Skeletal muscle satellite cell (primary cell): ENCODE measurements at regions not wholly inside any gene's neighbourhood (a gene's known extent, or its start where the extent isn't known, plus 50 kb on each side); places are given as distances from the start of the nearest gene placed in this dataset.

Source experiments
- H3K27me3 ChIP-seq: 2 replicates; pipeline ENCODE4 v1.7.0; 2013; ENCODE audit warnings: low read length; ENCODE audit not compliant: control insufficient read depth, insufficient read depth
- H3K36me3 ChIP-seq: 2 replicates; pipeline ENCODE4 v1.7.0; 2013; ENCODE audit warnings: mild to moderate bottlenecking, control low read depth, low read length; ENCODE audit not compliant: insufficient read depth
- H3K4me1 ChIP-seq: 2 replicates; pipeline ENCODE4 v1.7.0; 2013; ENCODE audit warnings: low read length; ENCODE audit not compliant: control insufficient read depth, insufficient read depth
- H3K4me2 ChIP-seq: 2 replicates; pipeline ENCODE4 v1.7.0; 2013; ENCODE audit warnings: mild to moderate bottlenecking, low read length
- H3K4me3 ChIP-seq: 2 replicates; pipeline ENCODE4 v1.7.0; 2013; ENCODE audit warnings: low read length
- H3K9ac ChIP-seq: 2 replicates; pipeline ENCODE4 v1.7.0; 2013; ENCODE audit warnings: mild to moderate bottlenecking, low read depth, low read length, moderate library complexity
- H3K9me3 ChIP-seq: replicated peaks from 2 replicates; pipeline ENCODE4 v1.7.0; 2013; ENCODE audit warnings: mild to moderate bottlenecking, control low read depth, low read length

DNA sequence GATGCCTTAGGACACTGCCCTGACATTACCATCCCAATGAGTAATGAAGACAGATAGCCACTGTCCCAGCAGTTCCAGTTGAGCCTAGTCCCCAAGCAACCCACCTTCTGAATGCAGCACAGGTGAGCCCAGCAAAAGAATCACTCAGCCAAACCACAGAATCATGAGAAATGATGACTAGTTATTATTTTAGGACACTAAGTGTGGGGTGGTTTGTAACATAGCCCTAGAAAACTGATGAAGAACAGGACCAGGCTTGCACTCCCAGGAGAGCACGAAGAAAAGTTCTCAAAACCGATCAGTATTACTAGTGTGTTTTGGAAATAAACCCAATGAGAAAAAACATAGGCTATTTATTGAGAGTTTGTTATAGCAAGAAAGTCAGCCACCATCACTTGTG, 129.6 kb upstream of the CNTN6 start:
- H3K9ac ChIP-seq = no peak overlapping the region
- H3K4me3 ChIP-seq = no peak overlapping the region
- no peaks in the 10 kb centered on the region for H3K4me1 ChIP-seq
- no peak overlapping the region for H3K4me2 ChIP-seq
- no peaks in the 10 kb centered on the region for H3K36me3 ChIP-seq
- H3K27me3 ChIP-seq = no peaks in the 10 kb centered on the region
- H3K9me3 ChIP-seq = peaks cover 3% of the 10 kb centered on the region

DNA sequence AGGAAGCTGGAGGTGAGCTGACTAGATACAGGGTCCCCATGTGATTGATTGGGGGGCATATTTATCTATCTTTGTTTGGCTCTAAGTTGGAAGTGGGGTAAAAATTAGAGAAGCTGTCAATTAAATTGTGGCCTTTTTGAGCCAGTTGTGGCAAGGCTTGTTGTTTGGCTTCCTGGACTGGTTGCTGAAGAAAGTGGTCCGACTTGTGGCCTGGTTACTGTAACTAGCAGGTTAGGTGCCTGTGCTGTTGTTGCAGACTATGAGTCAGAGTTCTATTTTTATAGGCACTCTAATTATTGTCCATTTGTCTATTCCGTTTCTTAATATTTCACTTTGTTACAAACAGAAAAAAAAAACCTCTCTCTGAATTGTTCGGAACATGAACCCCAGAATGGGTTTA, 129.1 kb upstream of the CNTN6 start:
- H3K4me2 ChIP-seq = no peak overlapping the region
- no peaks in the 10 kb centered on the region for H3K4me1 ChIP-seq
- no peak overlapping the region for H3K4me3 ChIP-seq
- no peaks in the 10 kb centered on the region for H3K36me3 ChIP-seq
- peaks cover 5% of the 10 kb centered on the region for H3K9me3 ChIP-seq
- H3K9ac ChIP-seq = no peak overlapping the region
- H3K27me3 ChIP-seq = no peaks in the 10 kb centered on the region

DNA sequence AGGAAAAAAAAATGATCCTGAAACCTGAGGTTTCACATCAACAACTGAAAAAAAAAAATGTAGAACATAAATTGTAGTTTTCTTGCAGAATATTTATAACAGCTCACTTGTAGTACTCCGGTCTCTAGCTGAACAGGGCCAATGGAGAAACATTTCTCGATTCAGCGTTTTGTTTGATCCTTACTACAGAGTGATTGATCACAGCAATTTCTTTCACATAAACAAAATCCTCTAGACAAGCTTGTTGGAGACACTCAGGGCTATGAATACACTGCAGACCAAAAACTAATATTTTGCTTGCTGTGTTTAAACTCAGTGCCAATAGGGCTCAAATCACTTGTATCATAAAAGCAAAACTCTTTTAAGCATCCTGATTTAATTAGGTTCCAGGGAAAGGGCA, 127.0 kb upstream of the CNTN6 start:
- Histone ChIP-seq H3K27me3 (no peaks in the 10 kb centered on the region), H3K9me3 (peaks cover 5% of the 10 kb centered on the region), H3K4me3 (no peak overlapping the region), H3K4me1 (no peaks in the 10 kb centered on the region), H3K9ac (no peak overlapping the region), H3K36me3 (no peaks in the 10 kb centered on the region), H3K4me2 (no peak overlapping the region)

DNA sequence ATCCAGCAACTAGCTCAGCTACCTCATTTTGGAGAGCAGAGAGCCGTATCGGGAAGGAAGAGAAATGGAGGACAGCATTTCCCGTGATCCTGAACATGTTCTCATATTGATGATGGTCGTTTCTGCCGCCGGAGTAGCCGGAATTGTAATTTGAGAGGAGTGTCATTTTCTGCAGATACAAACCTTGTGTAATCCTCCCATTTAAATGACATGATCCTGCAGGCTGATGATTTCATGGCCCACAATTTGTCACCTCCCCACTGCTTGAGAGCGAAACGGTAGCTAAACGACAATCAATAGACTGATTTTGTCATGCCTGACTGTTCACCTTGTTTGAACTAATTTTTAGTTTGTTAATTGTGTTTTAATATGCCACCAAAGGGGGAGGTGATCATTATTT, 126.5 kb upstream of the CNTN6 start:
- no peaks in the 10 kb centered on the region for H3K36me3 ChIP-seq
- H3K9ac ChIP-seq = no peak overlapping the region
- no peak overlapping the region for H3K4me2 ChIP-seq
- no peaks in the 10 kb centered on the region for H3K27me3 ChIP-seq
- peaks cover 5% of the 10 kb centered on the region for H3K9me3 ChIP-seq
- H3K4me1 ChIP-seq = no peaks in the 10 kb centered on the region
- H3K4me3 ChIP-seq = no peak overlapping the region

DNA sequence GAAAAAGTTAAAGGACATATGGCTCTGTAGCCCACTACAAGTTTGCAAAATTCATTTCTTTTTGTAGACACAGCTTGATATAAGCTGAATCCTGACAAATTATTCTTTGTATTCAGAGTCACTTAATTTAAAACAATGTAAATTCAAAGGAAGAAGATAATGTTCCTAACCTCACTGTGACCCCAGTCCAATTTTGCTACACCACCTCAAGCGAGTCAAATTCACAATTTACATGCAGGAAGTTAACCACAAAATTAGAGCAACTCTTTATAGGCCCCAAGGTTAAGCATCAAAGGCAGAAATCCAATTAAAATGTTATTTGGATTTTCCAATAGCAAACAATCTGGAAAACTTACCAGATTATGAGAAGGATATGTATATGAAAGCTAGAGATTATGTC, 119.5 kb upstream of the CNTN6 start:
- H3K4me3 ChIP-seq = no peak overlapping the region
- H3K27me3 ChIP-seq = no peaks in the 10 kb centered on the region
- no peaks in the 10 kb centered on the region for H3K4me1 ChIP-seq
- H3K9ac ChIP-seq = no peak overlapping the region
- H3K9me3 ChIP-seq = peaks cover under 1% of the 10 kb centered on the region
- H3K36me3 ChIP-seq = no peaks in the 10 kb centered on the region
- no peak overlapping the region for H3K4me2 ChIP-seq

DNA sequence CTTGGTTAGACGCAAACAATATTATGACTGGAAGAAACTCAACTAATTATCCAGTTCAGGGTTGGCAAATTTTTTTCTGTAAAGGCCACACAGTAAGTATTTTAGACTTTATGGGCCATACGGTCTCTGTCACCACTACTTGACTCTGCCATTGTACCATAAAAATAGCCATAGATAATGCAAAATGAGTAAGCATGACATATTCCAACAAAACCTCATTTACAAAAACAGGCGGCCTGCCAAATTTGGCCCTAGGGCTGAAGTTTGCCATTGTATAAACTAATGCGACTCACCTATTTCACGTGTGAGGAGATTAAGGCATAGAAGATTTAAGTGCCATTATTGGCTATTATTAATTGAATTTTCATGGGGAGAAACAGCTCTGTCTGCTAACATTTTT, 116.8 kb upstream of the CNTN6 start:
- Histone ChIP-seq H3K27me3 (no peaks in the 10 kb centered on the region), H3K4me1 (no peaks in the 10 kb centered on the region), H3K9me3 (no peaks in the 10 kb centered on the region), H3K4me2 (no peak overlapping the region), H3K36me3 (no peaks in the 10 kb centered on the region), H3K9ac (no peak overlapping the region), H3K4me3 (no peak overlapping the region)

DNA sequence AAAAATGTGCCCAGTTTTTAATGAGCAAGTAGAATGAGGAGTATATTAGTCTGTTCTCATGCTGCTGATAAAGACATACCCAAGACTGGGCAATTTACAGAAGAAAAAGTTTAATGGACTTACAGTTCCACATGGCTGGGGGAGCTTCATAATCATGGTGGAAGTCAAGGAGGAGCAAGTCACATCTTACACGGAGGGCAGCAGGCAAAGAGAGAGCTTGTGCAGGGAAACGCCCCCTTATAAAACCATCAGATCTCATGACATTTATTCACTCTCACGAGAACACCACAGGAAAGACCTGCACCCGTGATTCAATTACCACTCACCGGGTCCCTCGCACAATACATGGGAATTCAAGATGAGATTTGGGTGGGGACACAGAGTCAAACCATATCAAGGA, 111.7 kb upstream of the CNTN6 start:
- H3K4me2 ChIP-seq = no peak overlapping the region
- no peaks in the 10 kb centered on the region for H3K27me3 ChIP-seq
- H3K9ac ChIP-seq = no peak overlapping the region
- H3K36me3 ChIP-seq = no peaks in the 10 kb centered on the region
- H3K4me3 ChIP-seq = no peak overlapping the region
- no peaks in the 10 kb centered on the region for H3K4me1 ChIP-seq
- H3K9me3 ChIP-seq = peaks cover 3% of the 10 kb centered on the region

DNA sequence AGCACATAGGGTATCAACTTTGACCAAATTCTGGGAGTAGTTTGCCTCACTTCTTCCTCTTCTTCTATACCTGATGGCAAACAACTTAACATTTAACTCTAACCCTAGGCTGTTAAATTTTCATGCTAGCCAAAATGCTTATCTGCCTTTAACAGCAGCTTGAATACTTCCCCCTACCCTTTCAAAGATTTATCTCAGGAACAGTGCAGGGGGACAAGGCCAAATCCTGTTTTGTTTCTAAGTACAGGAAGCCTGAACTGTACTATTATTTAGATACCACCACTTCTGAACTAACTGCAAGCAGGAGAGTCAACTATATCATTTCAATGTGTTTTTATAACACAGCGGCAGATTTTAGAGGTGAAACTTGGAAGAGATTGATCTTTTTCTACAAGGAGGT, 104.0 kb upstream of the CNTN6 start:
- H3K4me1 ChIP-seq = no peaks in the 10 kb centered on the region
- H3K27me3 ChIP-seq = no peaks in the 10 kb centered on the region
- peaks cover 12% of the 10 kb centered on the region for H3K9me3 ChIP-seq
- no peak overlapping the region for H3K9ac ChIP-seq
- no peaks in the 10 kb centered on the region for H3K36me3 ChIP-seq
- H3K4me2 ChIP-seq = no peak overlapping the region
- no peak overlapping the region for H3K4me3 ChIP-seq

DNA sequence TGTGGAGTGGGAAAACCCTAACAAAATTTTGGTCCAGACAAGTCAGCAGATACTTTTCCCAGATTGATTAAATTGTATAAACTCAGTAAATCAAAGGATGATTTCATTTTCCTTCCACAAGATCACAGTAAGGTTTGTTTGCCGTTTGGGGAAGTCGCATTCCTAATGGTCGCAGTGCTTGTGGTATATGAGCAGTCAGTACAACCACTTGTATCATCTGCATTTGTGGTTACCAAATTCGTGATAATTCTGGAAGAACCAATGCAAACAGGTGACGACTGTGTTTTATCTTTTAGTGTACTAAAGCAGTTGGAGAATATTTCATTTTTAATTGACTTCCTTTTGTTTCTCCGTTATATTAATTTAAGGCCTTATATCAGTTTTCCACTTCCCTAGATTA, 100.0 kb upstream of the CNTN6 start:
- Histone ChIP-seq H3K27me3 (no peaks in the 10 kb centered on the region), H3K4me2 (no peak overlapping the region), H3K4me3 (no peak overlapping the region), H3K4me1 (no peaks in the 10 kb centered on the region), H3K9ac (no peak overlapping the region), H3K36me3 (no peaks in the 10 kb centered on the region), H3K9me3 (peaks cover 12% of the 10 kb centered on the region)

DNA sequence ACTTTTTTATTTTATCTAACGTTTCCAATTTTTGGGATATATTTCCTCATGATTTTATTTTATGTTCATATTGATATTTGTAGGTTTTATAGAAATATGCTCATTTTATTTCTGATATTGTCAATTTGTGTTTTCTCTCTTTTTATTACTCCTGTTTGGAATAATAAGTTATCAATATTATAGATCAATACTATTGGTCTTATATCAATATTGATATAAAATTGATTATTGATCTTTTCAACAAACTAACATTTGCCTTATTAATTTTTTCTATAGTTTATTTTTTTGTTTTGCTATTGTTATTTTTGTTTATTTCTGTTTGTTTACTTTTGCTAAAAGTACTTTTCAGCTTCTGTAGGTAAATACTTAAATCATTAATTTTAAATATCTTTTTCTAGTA, 90.8 kb upstream of the CNTN6 start:
- Histone ChIP-seq H3K4me1 (no peaks in the 10 kb centered on the region), H3K9me3 (peaks cover 3% of the 10 kb centered on the region), H3K27me3 (no peaks in the 10 kb centered on the region), H3K9ac (no peak overlapping the region), H3K4me2 (no peak overlapping the region), H3K4me3 (no peak overlapping the region), H3K36me3 (no peaks in the 10 kb centered on the region)

DNA sequence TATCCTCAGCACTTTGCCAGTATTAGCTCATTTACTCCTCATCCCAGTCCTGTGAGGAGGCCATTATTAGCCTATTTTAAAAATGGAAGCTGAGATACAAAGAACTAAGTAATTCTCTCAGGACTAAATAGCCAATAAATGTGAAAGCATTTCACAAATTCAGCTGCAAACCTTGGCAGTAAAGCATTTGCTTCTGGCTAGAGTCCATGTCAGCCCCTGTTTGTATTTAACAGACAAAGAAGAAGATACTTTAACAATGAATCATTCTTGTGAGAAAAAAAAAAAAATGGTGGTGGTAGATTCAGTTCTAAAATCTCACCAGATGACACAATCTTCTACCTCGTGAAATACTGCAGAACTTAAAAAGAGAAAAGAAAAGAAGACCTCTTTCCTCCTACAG, 85.0 kb upstream of the CNTN6 start:
- no peaks in the 10 kb centered on the region for H3K4me1 ChIP-seq
- H3K9ac ChIP-seq = no peak overlapping the region
- no peaks in the 10 kb centered on the region for H3K36me3 ChIP-seq
- H3K9me3 ChIP-seq = no peaks in the 10 kb centered on the region
- no peak overlapping the region for H3K4me2 ChIP-seq
- no peaks in the 10 kb centered on the region for H3K27me3 ChIP-seq
- H3K4me3 ChIP-seq = no peak overlapping the region

DNA sequence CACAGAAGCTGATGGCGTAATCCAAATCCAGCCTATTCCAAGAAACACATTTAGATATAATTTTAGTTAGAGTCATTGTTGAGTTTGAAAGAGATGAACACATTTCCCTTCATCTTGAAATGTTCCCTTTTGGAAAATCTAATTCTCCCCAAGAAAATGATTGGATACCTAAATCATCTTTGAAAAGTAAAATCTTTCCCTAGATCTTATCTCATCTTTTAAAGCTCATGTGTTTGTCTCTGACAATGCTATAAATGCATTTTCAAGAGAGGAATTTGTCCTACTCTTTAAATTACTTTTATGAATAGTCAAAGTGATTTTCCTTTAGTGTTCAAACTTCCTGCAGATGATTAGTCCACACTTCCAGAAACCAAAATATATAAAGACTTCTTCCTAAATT, 82.6 kb upstream of the CNTN6 start:
- no peaks in the 10 kb centered on the region for H3K36me3 ChIP-seq
- no peaks in the 10 kb centered on the region for H3K4me1 ChIP-seq
- H3K9ac ChIP-seq = no peak overlapping the region
- peaks cover under 1% of the 10 kb centered on the region for H3K9me3 ChIP-seq
- H3K27me3 ChIP-seq = no peaks in the 10 kb centered on the region
- H3K4me2 ChIP-seq = no peak overlapping the region
- H3K4me3 ChIP-seq = no peak overlapping the region

DNA sequence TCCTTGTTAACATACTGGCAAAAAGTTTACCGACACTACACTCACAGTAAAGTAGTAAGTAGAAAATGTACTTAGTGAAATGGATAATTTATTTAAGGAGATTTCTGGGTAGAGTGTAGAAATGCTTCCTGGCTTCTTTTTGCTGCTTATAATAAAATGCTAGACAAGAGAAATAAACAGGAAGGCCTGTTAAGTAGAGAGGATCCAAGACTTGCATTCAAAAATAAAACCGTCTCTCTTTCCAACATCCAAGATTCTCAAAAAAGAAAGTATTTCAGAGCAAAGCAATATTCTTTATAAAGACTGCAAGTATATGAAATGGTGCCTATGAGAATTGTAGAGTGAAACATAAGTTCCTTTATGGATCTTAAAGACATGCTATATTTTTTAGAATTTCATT, 77.0 kb upstream of the CNTN6 start:
- peaks cover 7% of the 10 kb centered on the region for H3K9me3 ChIP-seq
- no peak overlapping the region for H3K4me2 ChIP-seq
- no peaks in the 10 kb centered on the region for H3K36me3 ChIP-seq
- no peak overlapping the region for H3K9ac ChIP-seq
- no peaks in the 10 kb centered on the region for H3K27me3 ChIP-seq
- H3K4me3 ChIP-seq = no peak overlapping the region
- H3K4me1 ChIP-seq = no peaks in the 10 kb centered on the region
